Esophagus muscularis mucosa (tissue), 3 donors: ENCODE measurements at regions not wholly inside any gene's neighbourhood (a gene's known extent, or its start where the extent isn't known, plus 50 kb on each side); places are given as distances from the start of the nearest gene placed in this dataset.
"Not testable (repeated sequence)": the region's sequence is repeated elsewhere in the genome, so short reads cannot be mapped to it uniquely, and the experiment has no call there.

Experiments used
- POLR2A ChIP-seq: fragments of 450-650 bp; IDR thresholded peaks from one replicate; pipeline ENCODE4 v1.6.1; 2017; ENCODE audit warnings: antibody characterized with exemption, moderate library complexity, mild to moderate bottlenecking, low read depth
- POLR2AphosphoS5 ChIP-seq, 2 donors: sonication (generic); formaldehyde crosslinking; IDR thresholded peaks; one replicate each; pipeline ENCODE4 v1.6.1; 2017; ENCODE audit warnings: antibody characterized with exemption in 2 of 2
- TF ChIP-seq, protein P1 (sequence below), 3 experiments: fragments of 200-600 bp in 2 of 3; fragments of 450-650 bp in 1 of 3; sonication (generic) in 2 of 3; IDR thresholded peaks; one replicate each; pipeline ENCODE4 v1.5.1; 2017 to 2019; ENCODE audit warnings: antibody characterized with exemption in 3 of 3, mild to moderate bottlenecking in 2 of 3, moderate library complexity in 1 of 3

DNA sequence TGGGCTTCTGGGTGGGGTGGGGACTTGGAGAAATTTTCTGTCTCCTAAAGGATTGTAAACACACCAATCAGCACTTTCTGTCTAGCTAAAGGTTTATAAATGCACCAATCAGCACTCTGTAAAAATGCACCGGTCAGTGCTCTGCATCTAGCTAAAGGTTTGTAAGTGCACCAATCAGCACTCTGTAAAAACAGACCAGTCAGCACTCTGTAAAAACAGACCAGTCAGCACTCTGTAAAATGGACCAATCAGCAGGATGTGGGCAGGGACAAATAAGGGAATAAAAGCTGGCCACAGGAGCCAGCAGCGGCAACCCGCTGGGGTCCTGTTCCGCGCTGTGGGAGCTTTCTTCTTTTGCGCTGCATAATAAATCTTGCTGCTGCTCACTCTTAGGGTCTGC is 63.0 kb upstream of the MAP9 start:
- TF ChIP-seq POLR2AphosphoS5 (IDR thresholded peaks at IDR 0.05); POLR2A: not testable (repeated sequence)
- TF ChIP-seq, protein P1, sequence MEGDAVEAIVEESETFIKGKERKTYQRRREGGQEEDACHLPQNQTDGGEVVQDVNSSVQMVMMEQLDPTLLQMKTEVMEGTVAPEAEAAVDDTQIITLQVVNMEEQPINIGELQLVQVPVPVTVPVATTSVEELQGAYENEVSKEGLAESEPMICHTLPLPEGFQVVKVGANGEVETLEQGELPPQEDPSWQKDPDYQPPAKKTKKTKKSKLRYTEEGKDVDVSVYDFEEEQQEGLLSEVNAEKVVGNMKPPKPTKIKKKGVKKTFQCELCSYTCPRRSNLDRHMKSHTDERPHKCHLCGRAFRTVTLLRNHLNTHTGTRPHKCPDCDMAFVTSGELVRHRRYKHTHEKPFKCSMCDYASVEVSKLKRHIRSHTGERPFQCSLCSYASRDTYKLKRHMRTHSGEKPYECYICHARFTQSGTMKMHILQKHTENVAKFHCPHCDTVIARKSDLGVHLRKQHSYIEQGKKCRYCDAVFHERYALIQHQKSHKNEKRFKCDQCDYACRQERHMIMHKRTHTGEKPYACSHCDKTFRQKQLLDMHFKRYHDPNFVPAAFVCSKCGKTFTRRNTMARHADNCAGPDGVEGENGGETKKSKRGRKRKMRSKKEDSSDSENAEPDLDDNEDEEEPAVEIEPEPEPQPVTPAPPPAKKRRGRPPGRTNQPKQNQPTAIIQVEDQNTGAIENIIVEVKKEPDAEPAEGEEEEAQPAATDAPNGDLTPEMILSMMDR (IDR thresholded peaks at IDR 0.05), result not testable (repeated sequence)
